SW480 (cell line): ENCODE measurements at regions not wholly inside any gene's neighbourhood (a gene's known extent, or its start where the extent isn't known, plus 50 kb on each side); places are given as distances from the start of the nearest gene placed in this dataset.
"Not testable (repeated sequence)": the region's sequence is repeated elsewhere in the genome, so short reads cannot be mapped to it uniquely, and the experiment has no call there.

ENCODE experiments used
- DNase-seq: peaks from one replicate; pipeline ENCODE4 v3.0.0-alpha.2; 2016; ENCODE audit warnings: low spot score

- no peak for DNase-seq
Measured at GRCh38 chr4:131337936-131338335, 1811.2 kb upstream of the PCDH10 start.

DNA sequence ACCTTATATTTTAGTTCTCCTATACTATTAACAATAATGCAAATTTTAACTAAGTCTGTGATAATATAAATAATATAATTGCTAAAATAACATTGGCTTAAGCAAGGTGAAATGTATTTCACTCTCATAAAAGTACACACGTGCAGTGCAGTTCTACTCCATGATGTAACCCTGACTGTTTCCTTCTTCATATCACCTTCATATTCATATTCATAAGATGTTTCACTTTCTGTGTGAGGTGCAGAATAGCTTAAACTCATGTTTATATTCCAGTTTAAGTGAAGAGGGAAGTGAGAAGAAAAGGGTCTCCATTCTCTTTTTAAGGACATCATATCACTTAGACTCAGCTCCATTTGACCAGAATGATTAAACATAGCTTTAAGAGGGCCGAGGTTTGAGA, 1810.0 kb upstream of the PCDH10 start:
- DNase-seq, result no peak

DNA sequence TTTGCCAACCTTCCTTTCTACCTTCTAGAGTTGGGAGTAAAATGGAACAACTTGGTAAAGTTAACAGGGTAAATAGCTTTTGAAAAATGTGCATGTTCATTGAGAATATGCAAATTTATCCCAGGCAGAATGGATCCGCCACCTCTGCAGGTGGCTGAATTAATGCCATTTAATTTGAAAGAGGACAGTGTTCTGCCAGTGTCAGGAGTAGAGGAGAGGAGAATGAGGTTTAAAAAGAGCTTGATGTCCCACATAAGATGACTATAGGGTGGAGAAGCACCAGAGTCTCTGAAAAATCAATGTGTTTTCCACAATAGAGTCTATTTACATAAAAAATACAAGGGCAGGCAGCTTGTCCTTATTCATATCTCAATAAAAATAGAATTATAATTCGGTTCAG, 1804.3 kb upstream of the PCDH10 start:
- no peak for DNase-seq

DNA sequence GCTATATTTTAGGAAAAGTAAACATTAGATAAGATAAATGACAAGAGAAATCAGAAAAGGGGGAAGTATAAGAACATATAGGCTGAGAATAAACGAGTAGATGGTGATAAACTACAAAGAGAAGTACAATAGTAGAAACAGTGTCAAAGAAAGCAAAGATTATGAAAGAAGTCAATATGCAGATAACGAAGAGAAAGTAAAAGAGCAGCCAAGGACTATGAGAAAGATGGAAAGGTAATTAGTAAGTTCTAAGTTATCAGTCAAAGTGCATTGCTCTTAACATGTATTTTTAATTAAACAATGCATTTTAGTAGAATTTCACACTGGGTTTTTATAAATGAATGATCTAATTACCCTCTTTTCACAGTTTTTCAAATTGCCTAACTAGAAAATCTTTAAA, 1801.3 kb upstream of the PCDH10 start:
- no peak for DNase-seq

DNA sequence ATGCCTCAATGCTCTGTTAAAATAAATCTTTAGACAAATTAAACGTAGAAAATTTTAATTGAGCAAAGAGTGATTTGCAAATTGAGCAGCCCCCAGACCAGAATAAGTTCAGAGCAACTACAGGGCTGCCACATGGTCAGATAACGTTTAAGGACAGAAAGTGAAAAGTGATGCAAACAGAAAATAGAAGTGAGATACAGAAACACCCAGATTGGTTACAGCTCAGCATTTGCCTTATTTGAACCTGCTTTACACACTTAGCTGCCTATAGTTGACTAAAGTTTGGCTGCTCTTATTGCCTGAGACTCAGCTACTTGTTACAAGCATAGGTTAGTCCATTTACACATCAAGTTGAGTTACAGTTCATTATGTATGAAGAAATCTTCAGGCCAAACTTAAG, 1800.8 kb upstream of the PCDH10 start:
- no peak for DNase-seq

DNA sequence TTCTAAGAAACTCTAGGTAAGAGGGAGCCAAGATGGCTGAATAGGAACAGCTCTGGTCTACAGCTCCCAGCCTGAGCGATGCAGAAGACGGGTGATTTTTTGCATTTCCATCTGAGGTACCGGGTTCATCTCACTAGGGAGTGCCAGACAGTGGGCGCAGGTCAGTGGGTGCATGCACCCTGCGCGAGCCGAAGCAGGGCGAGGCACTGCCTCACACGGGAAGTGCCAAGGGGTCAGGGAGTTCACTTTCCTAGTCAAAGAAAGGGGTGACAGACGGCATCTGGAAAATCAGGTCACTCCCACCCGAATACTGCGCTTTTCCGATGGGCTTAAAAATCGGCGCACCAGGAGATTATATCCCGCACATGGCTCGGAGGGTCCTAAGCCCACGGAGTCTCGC, 1796.7 kb upstream of the PCDH10 start:
- DNase-seq, result not testable (repeated sequence)

DNA sequence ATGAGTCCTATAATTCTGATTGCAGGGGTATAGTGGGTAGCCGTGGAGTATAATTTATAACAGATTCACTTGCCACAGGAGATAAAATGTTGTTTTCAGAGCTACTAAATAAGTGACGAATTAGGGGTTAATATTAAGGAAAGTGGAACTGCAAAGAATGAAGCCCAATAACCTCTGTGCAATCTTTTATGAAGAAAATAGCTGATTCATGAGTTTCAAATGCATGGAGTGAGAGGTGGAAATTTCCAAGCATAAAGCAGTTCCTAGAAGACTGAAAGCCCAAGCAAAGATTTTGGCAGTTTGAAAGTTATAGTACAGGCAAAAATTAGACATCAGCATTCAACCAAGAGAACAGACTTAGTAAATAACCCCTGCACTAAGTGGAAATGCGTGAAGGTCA, 1782.4 kb upstream of the PCDH10 start:
- no peak for DNase-seq

DNA sequence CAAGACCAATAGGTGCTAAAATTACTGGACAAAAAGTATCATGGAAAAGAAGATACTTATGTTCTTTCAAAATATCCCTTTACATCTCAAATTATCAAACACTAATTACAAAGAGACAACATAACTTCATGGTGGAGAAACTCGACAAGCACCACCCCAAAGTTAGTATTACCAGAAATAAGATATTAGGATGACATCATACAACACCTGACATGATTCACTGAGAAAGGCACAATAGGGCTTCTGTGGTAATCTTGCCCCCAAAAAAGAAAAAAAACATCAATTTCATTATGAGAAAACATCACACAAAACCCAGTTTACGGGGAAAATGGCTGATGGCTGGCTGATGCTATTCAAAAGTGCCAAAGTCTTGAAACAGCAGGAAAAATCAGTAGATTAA, 1781.7 kb upstream of the PCDH10 start:
- no peak for DNase-seq

GRCh38 chr4:131370846-131371245, 1778.2 kb upstream of the PCDH10 start:
- no peak for DNase-seq

- DNase-seq, result no peak
Measured at GRCh38 chr4:131381055-131381454, 1768.0 kb upstream of the PCDH10 start.

GRCh38 chr4:131382839-131383238, 1766.3 kb upstream of the PCDH10 start:
- DNase-seq, result no peak

- DNase-seq, result no peak
Measured at GRCh38 chr4:131388277-131388676, 1760.8 kb upstream of the PCDH10 start.

DNA sequence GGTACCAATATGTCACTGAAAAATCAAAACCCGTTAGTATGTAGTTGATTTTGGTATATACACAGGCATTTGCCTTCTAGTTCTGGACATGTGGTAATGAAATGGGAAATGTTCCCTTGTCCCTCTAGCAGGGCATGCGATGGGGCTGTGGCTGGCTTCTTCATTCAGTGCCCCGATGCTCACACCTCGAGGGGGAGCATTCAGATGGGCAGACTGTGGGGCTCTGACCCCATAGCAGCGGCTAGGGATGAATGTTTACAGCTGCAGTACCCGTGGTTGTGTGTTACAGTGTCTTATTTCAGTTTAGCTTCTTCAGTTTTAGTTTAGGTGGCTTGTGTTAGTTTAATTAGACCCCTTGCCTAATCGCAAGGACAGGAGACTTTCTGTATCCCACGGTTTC, 1741.0 kb upstream of the PCDH10 start:
- DNase-seq, result no peak

- no peak for DNase-seq
Measured at GRCh38 chr4:131411393-131411792, 1737.7 kb upstream of the PCDH10 start.

DNA sequence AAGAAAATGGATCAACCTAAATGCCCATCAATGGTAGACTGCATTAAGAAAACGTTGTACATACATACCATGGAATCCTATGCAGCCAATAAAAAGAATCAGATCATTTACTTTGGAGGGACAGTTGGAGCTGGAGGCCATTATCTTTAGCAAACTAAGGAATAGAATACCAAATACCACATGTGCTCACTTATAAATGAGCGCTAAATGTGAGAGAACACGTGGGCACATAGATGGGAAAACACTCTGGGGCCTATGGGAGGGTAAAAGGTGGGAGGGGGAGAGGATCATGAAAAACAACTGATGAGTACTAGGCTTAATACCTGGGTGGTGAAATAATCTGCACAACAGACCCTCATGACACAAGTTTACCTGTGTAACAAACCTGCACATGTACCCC, 1729.9 kb upstream of the PCDH10 start:
- no peak for DNase-seq

DNA sequence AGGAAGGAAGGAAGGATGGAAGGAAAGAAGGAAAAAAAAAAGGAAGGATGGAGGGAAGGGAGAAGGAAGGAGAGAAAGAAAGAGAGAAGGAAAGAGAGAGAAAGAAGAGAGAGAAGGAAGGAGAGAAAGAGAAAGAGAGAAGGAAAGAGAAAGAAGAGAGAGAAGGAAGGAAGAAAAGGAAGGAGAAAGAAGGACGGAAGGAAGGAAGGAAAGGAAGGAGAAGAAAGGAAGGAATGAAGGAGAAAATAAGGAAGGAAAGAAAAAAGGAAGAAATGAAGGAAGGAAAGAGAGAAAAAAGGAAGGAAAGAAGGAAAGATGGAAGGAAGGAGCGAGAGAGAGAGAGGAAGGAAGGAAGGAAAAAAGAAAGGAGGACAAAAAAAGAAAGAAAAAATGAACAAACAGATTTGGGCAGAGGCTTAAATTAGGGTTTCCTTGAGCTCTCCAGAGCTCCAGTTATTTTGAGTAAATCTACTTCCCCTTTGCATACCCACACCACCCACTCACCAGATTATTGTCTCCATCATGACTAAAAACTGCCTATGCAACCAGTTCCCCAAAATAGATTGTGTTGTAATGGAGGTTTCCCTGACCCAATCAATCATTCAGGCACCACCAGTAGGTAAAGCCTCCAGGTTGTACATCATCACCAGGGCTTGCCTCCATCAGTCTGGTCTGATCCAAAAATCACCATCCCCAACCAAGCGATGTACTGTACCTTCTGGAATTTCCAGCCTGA, 1722.9 kb upstream of the PCDH10 start:
- no peak for DNase-seq

GRCh38 chr4:131427000-131427399, 1722.1 kb upstream of the PCDH10 start:
- no peak for DNase-seq

DNA sequence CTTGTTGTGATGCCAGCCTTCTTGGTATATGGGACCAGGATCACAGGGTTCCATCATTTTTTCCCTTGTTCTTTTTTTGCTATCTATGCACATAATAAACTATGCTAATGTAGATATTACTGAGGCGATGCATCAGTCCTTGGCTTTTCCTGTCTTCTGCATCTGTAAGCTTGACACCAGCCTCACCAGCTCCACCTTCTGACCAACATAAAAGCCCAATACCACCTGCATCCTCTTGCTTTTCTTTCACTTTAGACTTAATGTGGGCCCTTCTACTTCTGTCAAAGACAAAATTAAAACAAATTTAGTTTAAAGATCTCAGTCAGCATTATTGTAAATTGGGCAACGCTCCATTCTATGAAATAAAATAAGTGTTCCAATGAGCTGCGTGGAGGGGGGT, 1718.8 kb upstream of the PCDH10 start:
- DNase-seq, result no peak

GRCh38 chr4:131441004-131441688, 1707.9 kb upstream of the PCDH10 start:
- DNase-seq, result no peak

DNA sequence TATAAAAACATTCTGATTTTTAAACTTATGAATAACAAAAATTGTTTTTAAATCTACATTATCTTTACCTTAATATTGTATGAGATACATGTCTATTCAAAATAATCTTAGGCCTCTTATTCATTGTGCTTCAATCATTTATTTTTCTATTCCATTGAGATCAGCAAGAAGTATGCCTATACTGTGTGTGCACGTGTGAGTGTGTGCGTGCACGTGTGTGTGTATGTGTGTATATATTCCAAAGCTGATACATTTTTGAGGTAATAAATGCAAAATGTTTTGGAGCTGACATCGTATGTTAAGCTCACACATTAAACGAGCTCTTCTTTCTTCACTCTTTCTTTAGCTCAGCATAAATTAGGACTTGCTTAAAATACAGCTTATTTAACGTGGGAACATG, 1701.2 kb upstream of the PCDH10 start:
- no peak for DNase-seq

GRCh38 chr4:131450572-131451209, 1698.4 kb upstream of the PCDH10 start:
- no peak for DNase-seq

GRCh38 chr4:131459430-131460101, 1689.5 kb upstream of the PCDH10 start:
- DNase-seq, result no peak

- DNase-seq, result no peak
Measured at GRCh38 chr4:131470360-131470759, 1678.7 kb upstream of the PCDH10 start.
